ENCODE measurements at regions not wholly inside any gene's neighbourhood (a gene's known extent, or its start where the extent isn't known, plus 50 kb on each side); places are given as distances from the start of the nearest gene placed in this dataset.
"Not testable (repeated sequence)": the region's sequence is repeated elsewhere in the genome, so short reads cannot be mapped to it uniquely, and the experiment has no call there.

GRCh38 chr5:108503986-108504385 lies 122.1 kb upstream of the FBXL17 start:
- TF ChIP-seq POLR2A (IDR thresholded peaks at IDR 0.05) = no peak
- TF ChIP-seq CTCF (IDR thresholded peaks at IDR 0.05) = no peak
- no peaks in the 10 kb centered on the region for H3K4me1 ChIP-seq
- H3K9me3 ChIP-seq = no peaks in the 10 kb centered on the region
- H3K27ac ChIP-seq = no peak overlapping the region
- intact Hi-C loops (cut with DNase I; ENCODE audit: low total_unique reads) = no loop called here
- no peak for DNase-seq
- no peaks in the 10 kb centered on the region for H3K27me3 ChIP-seq
- H3K4me3 ChIP-seq = no peak overlapping the region
- no peaks in the 10 kb centered on the region for H3K36me3 ChIP-seq

GRCh38 chr5:108495615-108496014 lies 113.7 kb upstream of the FBXL17 start:
- intact Hi-C loops (cut with DNase I; ENCODE audit: low total_unique reads); H3K36me3 ChIP-seq; H3K4me1 ChIP-seq; H3K27me3 ChIP-seq; H3K4me3 ChIP-seq; H3K27ac ChIP-seq; DNase-seq; H3K9me3 ChIP-seq: not testable (repeated sequence)

GRCh38 chr5:108487951-108488350 lies 106.1 kb upstream of the FBXL17 start:
- Histone ChIP-seq H3K36me3 (no peaks in the 10 kb centered on the region), H3K9me3 (peaks cover 0 to 3% of the 10 kb centered on the region in 2 donors), H3K27ac (no peak overlapping the region), H3K4me1 (no peaks in the 10 kb centered on the region), H3K4me3 (no peak overlapping the region), H3K27me3 (no peaks in the 10 kb centered on the region)
- intact Hi-C loops (cut with DNase I; ENCODE audit: low total_unique reads) = no loop called here
- DNase-seq = no peak
- no peak for TF ChIP-seq CTCF (IDR thresholded peaks at IDR 0.05)
- TF ChIP-seq POLR2A (IDR thresholded peaks at IDR 0.05) = no peak

GRCh38 chr5:108484035-108484434 lies 102.1 kb upstream of the FBXL17 start:
- Histone ChIP-seq H3K4me1 (peaks cover 0 to 3% of the 10 kb centered on the region in 2 donors), H3K4me3 (no peak overlapping the region), H3K27me3 (no peaks in the 10 kb centered on the region), H3K9me3 (no peaks in the 10 kb centered on the region), H3K27ac (no peak overlapping the region), H3K36me3 (no peaks in the 10 kb centered on the region)
- DNase-seq = no peak
- intact Hi-C loops (cut with DNase I; ENCODE audit: low total_unique reads) = no loop called here
- TF ChIP-seq POLR2A (IDR thresholded peaks at IDR 0.05) = no peak
- TF ChIP-seq CTCF (IDR thresholded peaks at IDR 0.05) = no peak

- Histone ChIP-seq H3K27me3 (no peaks in the 10 kb centered on the region), H3K4me3 (no peak overlapping the region), H3K4me1 (peaks cover 0 to 3% of the 10 kb centered on the region in 2 donors), H3K27ac (no peak overlapping the region), H3K9me3 (no peaks in the 10 kb centered on the region), H3K36me3 (no peaks in the 10 kb centered on the region)
- TF ChIP-seq POLR2A (IDR thresholded peaks at IDR 0.05) = no peak
- TF ChIP-seq CTCF (IDR thresholded peaks at IDR 0.05) = peak in 2 of 4 experiments; percentile 12 to 21
- no peak for DNase-seq
- intact Hi-C loops (cut with DNase I; ENCODE audit: low total_unique reads) = no loop called here
Observed at GRCh38 chr5:108481355-108481931, 99.5 kb upstream of the FBXL17 start.

GRCh38 chr5:108472237-108472636 lies 90.3 kb upstream of the FBXL17 start:
- no peak for TF ChIP-seq CTCF (IDR thresholded peaks at IDR 0.05)
- no peak for TF ChIP-seq POLR2A (IDR thresholded peaks at IDR 0.05)
- DNase-seq = no peak
- no peak overlapping the region for H3K4me3 ChIP-seq
- H3K36me3 ChIP-seq = no peaks in the 10 kb centered on the region
- no peak overlapping the region for H3K27ac ChIP-seq
- H3K9me3 ChIP-seq = no peaks in the 10 kb centered on the region
- intact Hi-C loops (cut with DNase I; ENCODE audit: low total_unique reads) = no loop called here
- no peaks in the 10 kb centered on the region for H3K4me1 ChIP-seq
- no peaks in the 10 kb centered on the region for H3K27me3 ChIP-seq
